ENCODE measurements at regions not wholly inside any gene's neighbourhood (a gene's known extent, or its start where the extent isn't known, plus 50 kb on each side); places are given as distances from the start of the nearest gene placed in this dataset.

DNA sequence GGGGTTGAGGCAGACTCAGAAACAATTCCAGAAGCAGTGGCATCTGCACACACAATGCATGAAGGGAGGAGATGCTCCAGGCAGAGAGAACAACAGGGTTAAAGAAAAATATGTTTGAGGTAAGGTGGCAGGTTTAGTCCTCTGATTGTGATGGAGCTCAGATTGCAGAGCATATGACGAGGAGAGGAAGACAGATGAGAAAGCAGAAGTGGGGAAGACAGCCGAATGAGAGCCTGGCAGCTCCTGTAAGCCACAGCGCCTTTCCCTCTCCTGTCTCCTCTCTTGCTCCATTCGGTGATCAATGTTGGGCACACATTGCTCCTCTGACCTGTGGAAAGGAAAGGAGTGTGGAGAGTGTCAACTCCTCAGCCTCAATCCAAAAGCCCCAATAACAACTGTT is 372.2 kb downstream of the GXYLT1 start:
- Histone ChIP-seq H3K4me2 (ENCODE audit: low read length) (no peak overlapping the region), H3K36me3 (ENCODE audit: control insufficient read depth, low read length) (no peaks in the 10 kb centered on the region), H3F3A (ENCODE audit: control insufficient read depth, insufficient read depth) (no peaks in the 10 kb centered on the region), H3K27me3 (ENCODE audit: control insufficient read depth, low read length) (no peaks in the 10 kb centered on the region), H3K79me2 (ENCODE audit: control insufficient read depth, low read length) (no peaks in the 10 kb centered on the region), H4K20me1 (ENCODE audit: control insufficient read depth, insufficient read depth, low read depth, low read length) (no peaks in the 10 kb centered on the region), H3K4me1 (ENCODE audit: control insufficient read depth, low read length) (no peaks in the 10 kb centered on the region), H3K9me3 (ENCODE audit: control insufficient read depth, insufficient read depth, low read length) (no peaks in the 10 kb centered on the region), H3K9me2 (replicated peaks; ENCODE audit: control insufficient read depth, low read length) (no peaks in the 10 kb centered on the region), H3K4me3 (ENCODE audit: low read length) (no peak overlapping the region), H3K27ac (ENCODE audit: low read depth, low read length) (no peak overlapping the region)
- TF ChIP-seq, protein P1, sequence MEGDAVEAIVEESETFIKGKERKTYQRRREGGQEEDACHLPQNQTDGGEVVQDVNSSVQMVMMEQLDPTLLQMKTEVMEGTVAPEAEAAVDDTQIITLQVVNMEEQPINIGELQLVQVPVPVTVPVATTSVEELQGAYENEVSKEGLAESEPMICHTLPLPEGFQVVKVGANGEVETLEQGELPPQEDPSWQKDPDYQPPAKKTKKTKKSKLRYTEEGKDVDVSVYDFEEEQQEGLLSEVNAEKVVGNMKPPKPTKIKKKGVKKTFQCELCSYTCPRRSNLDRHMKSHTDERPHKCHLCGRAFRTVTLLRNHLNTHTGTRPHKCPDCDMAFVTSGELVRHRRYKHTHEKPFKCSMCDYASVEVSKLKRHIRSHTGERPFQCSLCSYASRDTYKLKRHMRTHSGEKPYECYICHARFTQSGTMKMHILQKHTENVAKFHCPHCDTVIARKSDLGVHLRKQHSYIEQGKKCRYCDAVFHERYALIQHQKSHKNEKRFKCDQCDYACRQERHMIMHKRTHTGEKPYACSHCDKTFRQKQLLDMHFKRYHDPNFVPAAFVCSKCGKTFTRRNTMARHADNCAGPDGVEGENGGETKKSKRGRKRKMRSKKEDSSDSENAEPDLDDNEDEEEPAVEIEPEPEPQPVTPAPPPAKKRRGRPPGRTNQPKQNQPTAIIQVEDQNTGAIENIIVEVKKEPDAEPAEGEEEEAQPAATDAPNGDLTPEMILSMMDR (IDR thresholded peaks at IDR 0.05; ENCODE audit: low read depth, low read length, poor library complexity, severe bottlenecking), result no peak
- TF ChIP-seq EZH2phosphoT487 (IDR thresholded peaks at IDR 0.05; ENCODE audit: borderline replicate concordance, low read length), result no peak

DNA sequence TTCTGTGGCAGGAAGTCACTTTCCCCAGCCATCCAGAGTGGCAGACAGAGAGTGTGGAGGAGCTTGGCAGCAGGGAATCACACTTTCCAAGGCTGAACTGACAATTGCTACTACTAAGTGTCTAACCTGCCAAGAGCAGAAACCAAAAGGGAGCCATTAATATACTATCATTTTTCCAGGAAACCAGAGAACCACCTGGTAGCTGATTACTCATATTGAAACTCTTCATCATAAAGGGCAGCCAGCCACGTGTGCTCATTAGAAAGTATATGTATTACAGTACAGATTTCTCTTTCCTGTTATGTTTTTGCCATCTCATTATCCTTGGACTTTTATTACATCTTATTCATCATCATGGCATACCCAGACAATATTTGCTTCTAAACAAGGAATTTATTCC is 374.9 kb downstream of the GXYLT1 start:
- H4K20me1 ChIP-seq (ENCODE audit: control insufficient read depth, insufficient read depth, low read depth, low read length), result no peaks in the 10 kb centered on the region
- no peak overlapping the region for H3K4me3 ChIP-seq (ENCODE audit: low read length)
- H3K79me2 ChIP-seq (ENCODE audit: control insufficient read depth, low read length), result no peaks in the 10 kb centered on the region
- H3K4me2 ChIP-seq (ENCODE audit: low read length), result no peak overlapping the region
- no peaks in the 10 kb centered on the region for H3K4me1 ChIP-seq (ENCODE audit: control insufficient read depth, low read length)
- H3K36me3 ChIP-seq (ENCODE audit: control insufficient read depth, low read length), result no peaks in the 10 kb centered on the region
- H3K9me3 ChIP-seq (ENCODE audit: control insufficient read depth, insufficient read depth, low read length), result no peaks in the 10 kb centered on the region
- TF ChIP-seq, protein P1 (IDR thresholded peaks at IDR 0.05; ENCODE audit: low read depth, low read length, poor library complexity, severe bottlenecking), result no peak
- no peak for TF ChIP-seq EZH2phosphoT487 (IDR thresholded peaks at IDR 0.05; ENCODE audit: borderline replicate concordance, low read length)
- H3K27ac ChIP-seq (ENCODE audit: low read depth, low read length), result no peak overlapping the region
- H3K27me3 ChIP-seq (ENCODE audit: control insufficient read depth, low read length), result no peaks in the 10 kb centered on the region
- H3F3A ChIP-seq (ENCODE audit: control insufficient read depth, insufficient read depth), result no peaks in the 10 kb centered on the region
- H3K9me2 ChIP-seq (replicated peaks; ENCODE audit: control insufficient read depth, low read length), result no peaks in the 10 kb centered on the region

DNA sequence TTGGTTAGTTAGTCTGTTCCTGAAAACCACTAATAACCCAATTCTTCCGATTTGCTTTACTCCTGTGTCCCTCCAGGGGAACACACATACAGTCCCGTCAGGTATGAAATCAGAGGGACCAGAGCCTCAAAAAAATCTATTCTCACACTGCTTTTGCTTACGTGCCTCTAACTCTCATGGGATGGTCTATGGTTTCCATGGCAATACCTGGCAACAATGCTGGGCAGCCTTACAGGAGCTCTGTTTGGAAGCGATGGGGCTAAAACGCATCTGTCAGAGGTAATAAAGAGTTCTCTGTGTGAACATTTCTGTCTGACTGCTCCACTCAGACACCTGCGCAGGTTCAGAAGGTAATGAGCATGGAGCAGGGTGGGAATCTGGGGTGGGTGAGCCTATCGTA is 376.2 kb downstream of the GXYLT1 start:
- Histone ChIP-seq H4K20me1 (ENCODE audit: control insufficient read depth, insufficient read depth, low read depth, low read length) (no peaks in the 10 kb centered on the region), H3K4me1 (ENCODE audit: control insufficient read depth, low read length) (no peaks in the 10 kb centered on the region), H3K4me2 (ENCODE audit: low read length) (no peak overlapping the region), H3F3A (ENCODE audit: control insufficient read depth, insufficient read depth) (no peaks in the 10 kb centered on the region), H3K9me2 (replicated peaks; ENCODE audit: control insufficient read depth, low read length) (no peaks in the 10 kb centered on the region), H3K27ac (ENCODE audit: low read depth, low read length) (no peak overlapping the region), H3K27me3 (ENCODE audit: control insufficient read depth, low read length) (no peaks in the 10 kb centered on the region), H3K9me3 (ENCODE audit: control insufficient read depth, insufficient read depth, low read length) (no peaks in the 10 kb centered on the region), H3K36me3 (ENCODE audit: control insufficient read depth, low read length) (no peaks in the 10 kb centered on the region), H3K79me2 (ENCODE audit: control insufficient read depth, low read length) (no peaks in the 10 kb centered on the region), H3K4me3 (ENCODE audit: low read length) (no peak overlapping the region)
- TF ChIP-seq, protein P1 (IDR thresholded peaks at IDR 0.05; ENCODE audit: low read depth, low read length, poor library complexity, severe bottlenecking), result no peak
- no peak for TF ChIP-seq EZH2phosphoT487 (IDR thresholded peaks at IDR 0.05; ENCODE audit: borderline replicate concordance, low read length)

DNA sequence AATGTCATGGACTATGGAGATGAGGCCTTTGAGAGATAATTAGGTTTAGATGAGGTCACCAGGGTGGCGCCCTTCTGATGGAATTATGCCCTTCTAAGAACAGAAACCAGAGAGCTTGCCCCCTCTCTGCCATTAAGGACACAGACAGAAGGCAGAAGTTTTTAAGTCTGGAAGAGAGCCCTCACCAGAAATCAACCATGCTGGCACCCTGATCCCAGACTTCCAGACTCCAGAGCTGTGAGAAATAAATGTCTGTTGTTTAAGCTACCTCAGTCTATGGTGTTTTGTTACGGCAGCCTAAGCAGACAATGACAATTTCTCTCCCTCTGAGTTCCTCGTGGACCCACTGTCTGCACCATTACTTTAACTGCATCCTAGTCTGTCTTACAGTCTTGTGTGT is 382.0 kb downstream of the GXYLT1 start:
- H3K4me3 ChIP-seq (ENCODE audit: low read length), result no peak overlapping the region
- no peak for TF ChIP-seq EZH2phosphoT487 (IDR thresholded peaks at IDR 0.05; ENCODE audit: borderline replicate concordance, low read length)
- TF ChIP-seq, protein P1 (IDR thresholded peaks at IDR 0.05; ENCODE audit: low read depth, low read length, poor library complexity, severe bottlenecking), result no peak
- no peaks in the 10 kb centered on the region for H3K27me3 ChIP-seq (ENCODE audit: control insufficient read depth, low read length)
- H3K9me3 ChIP-seq (ENCODE audit: control insufficient read depth, insufficient read depth, low read length), result no peaks in the 10 kb centered on the region
- H3K4me1 ChIP-seq (ENCODE audit: control insufficient read depth, low read length), result no peaks in the 10 kb centered on the region
- no peaks in the 10 kb centered on the region for H4K20me1 ChIP-seq (ENCODE audit: control insufficient read depth, insufficient read depth, low read depth, low read length)
- H3K36me3 ChIP-seq (ENCODE audit: control insufficient read depth, low read length), result no peaks in the 10 kb centered on the region
- H3K27ac ChIP-seq (ENCODE audit: low read depth, low read length), result no peak overlapping the region
- no peaks in the 10 kb centered on the region for H3K79me2 ChIP-seq (ENCODE audit: control insufficient read depth, low read length)
- no peaks in the 10 kb centered on the region for H3K9me2 ChIP-seq (replicated peaks; ENCODE audit: control insufficient read depth, low read length)
- H3K4me2 ChIP-seq (ENCODE audit: low read length), result no peak overlapping the region
- no peaks in the 10 kb centered on the region for H3F3A ChIP-seq (ENCODE audit: control insufficient read depth, insufficient read depth)

Data from DOHH2 (cell line).